ENCODE measurements at regions not wholly inside any gene's neighbourhood (a gene's known extent, or its start where the extent isn't known, plus 50 kb on each side); places are given as distances from the start of the nearest gene placed in this dataset.
A peak's percentile ranks its signal among the peaks of the same experiment; 100 is the strongest.
"Not testable (repeated sequence)": the region's sequence is repeated elsewhere in the genome, so short reads cannot be mapped to it uniquely, and the experiment has no call there.

DNA sequence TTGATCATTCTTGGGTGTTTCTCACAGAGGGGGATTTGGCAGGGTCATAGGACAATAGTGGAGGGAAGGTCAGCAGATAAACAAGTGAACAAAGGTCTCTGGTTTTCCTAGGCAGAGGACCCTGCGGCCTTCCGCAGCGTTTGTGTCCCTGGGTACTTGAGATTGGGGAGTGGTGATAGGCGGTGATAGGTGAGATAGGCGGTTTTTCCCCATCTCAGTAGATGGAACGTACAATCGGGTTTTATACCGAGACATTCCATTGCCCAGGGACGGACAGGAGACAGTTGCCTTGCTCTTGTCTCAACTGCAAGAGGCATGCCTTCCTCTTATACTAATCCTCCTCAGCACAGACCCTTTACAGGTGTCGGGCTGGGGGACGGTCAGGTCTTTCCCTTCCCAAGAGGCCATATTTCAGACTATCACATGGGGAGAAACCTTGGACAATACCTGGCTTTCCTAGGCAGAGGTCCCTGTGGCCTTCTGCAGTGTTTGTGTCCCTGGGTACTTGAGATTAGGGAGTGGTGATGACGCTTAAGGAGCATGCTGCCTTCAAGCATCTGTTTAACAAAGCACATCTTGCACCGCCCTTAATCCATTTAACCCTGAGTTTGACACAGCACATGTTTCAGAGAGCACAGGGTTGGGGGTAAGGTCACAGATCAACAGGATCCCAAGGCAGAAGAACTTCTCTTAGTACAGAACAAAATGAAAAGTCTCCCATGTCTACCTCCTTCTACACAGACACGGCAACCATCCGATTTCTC lies 86.2 kb downstream of the OR2B2 start:
- not testable (repeated sequence) for DNase-seq

DNA sequence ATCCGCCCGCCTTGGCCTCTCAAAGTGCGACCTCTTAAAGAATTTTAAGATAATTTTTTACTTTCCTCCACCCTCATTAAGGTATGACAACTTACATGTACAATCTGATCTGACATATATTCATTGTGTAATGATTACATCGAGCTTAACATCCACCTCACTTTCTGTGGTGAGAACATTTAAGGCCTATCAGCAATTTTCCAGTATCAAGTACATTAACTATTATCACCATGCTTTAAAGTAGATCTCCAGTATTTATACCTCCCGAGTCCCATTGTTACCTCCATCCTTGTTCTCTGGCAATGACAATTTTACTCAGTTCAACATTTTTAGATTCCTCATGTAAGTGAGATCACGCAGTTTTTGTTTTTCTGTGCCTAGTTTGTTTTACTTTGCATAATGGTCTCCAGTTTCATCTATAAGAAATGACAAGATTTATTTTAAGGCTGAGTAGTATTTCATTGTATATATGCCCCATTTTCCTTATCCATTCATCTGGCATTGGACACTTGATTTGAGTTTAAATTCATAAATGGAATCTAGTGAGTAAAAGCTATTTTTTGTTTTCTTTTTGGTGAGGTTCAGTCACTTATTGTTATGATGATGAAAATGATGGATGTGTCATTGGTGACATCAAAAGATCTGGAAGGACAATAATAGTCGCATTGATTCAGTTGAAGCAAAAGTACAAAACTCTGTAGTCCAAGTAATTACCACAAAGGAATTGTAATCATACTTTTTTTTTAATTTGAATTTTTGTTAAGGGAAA lies 87.0 kb downstream of the OR2B2 start:
- DNase-seq, result no peak

DNA sequence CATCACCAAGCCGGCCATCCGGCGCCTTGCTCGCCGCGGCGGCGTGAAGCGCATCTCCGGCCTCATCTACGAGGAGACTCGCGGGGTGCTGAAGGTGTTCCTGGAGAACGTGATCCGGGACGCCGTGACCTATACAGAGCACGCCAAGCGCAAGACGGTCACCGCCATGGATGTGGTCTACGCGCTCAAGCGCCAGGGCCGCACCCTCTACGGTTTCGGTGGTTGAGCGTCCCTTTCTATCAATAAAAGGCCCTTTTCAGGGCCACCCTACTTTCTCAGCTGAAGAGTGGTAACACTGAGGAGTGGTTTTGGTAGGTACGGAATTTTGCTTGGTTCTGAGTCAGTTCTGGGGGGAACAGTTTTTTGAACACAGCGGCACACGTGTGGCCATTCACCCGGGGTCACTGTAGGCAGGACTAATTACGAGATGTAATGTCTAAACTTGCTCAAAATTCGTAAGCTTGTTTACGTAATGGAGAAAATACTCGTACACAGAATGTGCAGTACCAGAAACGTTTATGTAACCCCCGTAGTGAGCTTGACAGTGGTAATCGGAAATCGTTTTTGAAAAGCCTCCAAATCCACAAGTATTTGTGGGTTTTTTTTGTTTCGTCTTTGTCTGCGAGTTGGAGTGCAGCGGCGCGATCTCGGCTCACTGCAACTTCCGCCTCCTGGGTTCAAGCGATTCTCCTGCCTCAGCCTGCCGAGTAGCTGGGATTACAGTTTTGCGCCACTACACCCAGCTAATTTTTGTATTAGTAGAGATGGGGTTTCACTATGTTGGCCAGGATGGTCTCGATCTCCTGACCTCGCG lies 87.8 kb downstream of the OR2B2 start:
- DNase-seq, result peak; percentile 36 to 54

DNA sequence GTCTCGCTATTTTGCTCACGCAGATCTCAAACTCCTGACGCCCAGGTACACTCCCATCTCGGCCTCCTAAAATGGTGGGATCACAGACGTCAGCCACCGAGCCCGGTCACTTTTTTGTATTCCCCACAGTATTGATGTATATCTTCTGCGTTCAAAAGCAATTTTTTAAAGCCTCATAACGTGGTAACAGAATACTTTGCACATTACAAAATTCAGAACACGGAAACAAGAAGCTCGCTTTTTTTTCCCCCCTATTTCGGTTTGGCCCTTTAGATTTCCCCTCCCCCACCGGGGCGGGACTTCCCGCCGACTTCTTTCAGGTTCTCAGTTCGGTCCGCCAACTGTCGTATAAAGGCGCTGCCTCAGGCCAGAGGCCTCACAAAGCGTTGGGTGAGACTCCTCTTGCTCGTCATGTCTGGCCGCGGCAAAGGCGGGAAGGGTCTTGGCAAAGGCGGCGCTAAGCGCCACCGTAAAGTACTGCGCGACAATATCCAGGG lies 88.4 kb downstream of the OR2B2 start:
- peak; percentile 71 to 76 for DNase-seq

DNA sequence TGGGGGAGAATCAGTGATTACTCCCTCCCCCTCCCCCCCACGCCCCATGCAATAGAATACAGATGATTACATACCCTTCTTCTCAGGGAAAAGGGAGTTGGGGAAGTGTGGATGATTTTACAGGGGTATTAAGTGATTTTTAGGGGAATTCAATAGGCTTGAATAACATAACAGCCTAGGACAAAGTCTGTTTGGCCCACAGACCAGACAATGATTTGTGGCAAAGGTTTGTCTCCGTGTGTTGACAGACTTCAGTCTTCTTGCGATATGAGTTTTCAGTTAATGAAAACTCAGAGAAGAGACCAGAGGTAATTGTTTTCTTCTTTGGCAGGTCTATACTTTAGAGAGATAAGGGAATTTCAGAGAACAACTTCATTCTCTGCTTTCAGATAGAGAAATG lies 95.3 kb downstream of the OR2B2 start:
- no peak for DNase-seq

DNA sequence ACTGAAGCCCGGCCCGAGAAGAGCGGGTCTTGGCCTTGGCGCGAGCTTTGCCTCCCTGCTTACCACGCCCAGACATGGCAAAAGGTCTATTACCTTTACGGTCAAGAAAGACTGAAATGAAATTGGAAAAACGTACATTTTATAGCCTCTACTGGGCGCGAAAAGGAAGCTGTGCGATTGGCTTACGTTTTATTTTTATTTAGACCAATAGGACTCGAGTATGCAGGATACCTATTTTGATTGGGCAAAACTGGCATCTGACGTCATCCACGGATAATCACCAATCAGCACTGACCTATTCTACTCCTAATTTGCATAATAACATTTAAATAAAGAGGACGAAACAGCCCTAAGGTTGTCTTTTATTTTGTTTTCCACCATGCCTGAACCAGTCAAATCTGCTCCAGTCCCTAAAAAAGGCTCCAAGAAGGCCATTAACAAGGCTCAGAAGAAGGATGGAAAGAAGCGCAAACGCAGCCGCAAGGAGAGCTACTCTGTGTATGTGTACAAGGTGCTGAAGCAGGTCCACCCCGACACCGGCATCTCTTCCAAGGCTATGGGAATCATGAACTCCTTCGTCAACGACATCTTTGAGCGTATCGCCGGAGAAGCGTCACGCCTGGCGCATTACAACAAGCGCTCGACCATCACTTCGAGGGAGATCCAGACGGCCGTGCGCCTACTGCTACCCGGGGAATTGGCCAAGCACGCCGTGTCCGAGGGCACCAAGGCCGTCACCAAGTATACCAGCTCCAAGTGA lies 97.4 kb downstream of the OR2B2 start:
- peak; percentile 93 for DNase-seq

DNA sequence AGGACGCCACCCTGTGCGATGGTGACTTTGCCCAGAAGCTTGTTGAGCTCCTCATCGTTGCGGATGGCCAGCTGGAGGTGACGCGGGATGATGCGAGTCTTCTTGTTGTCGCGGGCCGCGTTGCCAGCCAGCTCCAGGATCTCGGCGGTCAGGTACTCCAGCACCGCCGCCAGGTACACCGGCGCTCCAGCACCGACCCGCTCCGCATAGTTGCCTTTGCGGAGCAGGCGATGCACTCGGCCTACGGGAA lies 97.9 kb downstream of the OR2B2 start:
- not testable (repeated sequence) for DNase-seq

DNA sequence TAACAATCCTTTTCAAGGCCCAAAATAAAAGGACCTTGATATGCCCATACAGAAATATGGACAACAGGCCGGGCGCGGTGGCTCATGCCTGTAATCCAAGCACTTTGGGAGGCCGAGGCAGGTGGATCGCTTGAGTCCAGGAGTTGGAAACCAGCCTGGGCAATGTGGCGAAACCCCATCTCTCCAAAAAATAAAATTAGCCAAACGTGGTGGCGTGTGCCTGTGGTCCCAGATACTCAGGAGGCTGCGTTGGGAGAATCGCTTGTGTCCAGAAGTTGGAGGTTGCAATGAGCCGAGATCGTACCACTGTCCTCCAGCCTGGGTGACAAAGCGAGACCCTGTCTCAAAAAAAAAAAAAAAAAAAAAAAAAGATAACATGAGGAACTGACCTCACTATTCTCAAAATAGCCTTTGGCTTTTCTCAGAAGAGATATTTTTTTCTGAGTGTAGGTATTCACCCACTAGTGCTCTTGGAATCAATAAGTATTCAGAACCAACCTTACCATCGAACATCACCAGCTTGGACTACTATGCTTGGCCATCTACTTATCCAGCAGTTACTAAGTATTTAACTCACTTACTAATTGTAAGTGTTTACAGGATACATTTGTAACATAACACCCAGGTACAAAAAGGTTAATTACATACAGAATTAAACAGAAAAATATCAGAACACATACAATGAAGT lies 99.2 kb downstream of the OR2B2 start:
- DNase-seq, result no peak

DNA sequence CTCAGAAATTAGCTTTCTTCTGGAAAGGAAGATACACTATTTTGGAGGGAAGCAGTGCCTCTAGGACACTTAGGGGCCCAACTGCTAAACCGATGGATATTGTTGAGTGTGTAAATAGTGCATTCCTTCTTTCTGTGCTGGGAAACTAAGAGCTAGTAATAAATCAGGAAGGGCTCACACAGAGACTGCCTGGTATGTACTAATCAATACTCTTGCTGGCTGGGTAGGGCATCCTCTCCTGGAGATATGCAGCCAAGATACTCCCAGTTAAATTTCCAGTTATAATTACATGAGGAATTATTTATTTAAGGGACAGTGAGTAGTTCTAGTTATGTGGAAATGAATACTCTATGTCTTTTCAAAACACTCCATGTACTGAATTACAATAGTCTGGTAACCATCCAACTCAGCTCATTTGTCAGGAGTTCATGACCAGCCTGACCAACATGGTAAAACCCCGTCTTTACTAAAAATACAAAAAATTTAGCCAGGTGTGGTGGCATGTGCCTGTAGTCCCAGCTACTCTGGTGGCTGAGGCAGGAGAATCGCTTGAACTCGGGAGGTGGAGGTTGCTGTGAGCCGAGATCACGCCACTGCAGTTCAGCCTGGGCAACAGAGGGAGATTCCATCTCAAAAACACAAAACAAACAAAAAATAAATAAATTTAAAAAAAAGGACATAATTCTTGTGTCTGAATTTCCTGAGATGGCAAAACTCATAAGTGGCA lies 100.0 kb downstream of the OR2B2 start:
- no peak for DNase-seq

DNA sequence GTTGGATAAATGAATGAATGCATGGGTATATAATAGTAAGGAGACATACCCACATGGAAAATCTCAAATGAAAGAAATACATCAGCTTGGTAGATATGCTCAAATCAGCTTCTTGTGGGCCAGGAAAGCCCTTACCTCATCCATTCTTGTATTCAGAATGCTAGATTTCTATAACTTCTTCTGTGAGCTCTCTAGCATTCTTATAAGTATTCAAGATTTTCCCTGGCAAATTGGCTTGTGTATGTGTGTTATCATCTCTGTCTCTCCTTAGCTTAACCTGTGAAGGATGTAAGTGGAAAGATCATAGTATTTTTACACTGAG lies 100.8 kb downstream of the OR2B2 start:
- DNase-seq, result no peak

DNA sequence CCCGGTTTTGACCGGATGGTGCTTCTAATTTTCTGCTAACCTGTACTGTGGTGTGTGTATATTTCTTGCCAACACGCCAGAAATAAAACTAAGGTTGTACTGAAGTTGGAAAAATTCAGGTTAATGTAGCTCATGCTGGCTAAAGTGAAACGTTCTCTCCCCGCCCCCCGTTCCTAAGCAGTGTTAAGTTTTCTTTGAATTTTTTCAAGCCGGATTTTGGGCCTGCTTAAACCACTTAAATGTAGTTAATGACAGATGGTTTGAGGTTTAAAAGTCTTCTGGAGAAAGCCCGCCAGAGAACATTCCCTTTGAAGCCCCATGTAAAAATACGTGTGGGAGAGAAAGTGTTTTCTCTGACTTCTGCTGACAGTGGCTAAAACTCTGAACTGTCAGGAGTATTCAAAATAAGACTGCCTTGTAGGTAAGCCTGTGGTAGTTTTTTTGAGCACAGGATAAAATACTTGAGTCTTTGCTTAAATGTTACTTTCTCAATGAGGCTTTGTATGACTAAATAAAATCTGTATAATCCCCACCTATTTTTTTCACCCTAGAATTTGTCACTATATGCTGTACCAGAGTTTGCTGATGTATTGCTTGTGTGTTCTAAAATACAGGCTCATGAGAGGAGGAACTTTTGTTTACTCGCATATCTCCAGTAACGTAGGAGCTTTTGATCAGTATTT lies 101.3 kb downstream of the OR2B2 start:
- peak in 1 of 2 experiments; percentile 54 for DNase-seq

DNA sequence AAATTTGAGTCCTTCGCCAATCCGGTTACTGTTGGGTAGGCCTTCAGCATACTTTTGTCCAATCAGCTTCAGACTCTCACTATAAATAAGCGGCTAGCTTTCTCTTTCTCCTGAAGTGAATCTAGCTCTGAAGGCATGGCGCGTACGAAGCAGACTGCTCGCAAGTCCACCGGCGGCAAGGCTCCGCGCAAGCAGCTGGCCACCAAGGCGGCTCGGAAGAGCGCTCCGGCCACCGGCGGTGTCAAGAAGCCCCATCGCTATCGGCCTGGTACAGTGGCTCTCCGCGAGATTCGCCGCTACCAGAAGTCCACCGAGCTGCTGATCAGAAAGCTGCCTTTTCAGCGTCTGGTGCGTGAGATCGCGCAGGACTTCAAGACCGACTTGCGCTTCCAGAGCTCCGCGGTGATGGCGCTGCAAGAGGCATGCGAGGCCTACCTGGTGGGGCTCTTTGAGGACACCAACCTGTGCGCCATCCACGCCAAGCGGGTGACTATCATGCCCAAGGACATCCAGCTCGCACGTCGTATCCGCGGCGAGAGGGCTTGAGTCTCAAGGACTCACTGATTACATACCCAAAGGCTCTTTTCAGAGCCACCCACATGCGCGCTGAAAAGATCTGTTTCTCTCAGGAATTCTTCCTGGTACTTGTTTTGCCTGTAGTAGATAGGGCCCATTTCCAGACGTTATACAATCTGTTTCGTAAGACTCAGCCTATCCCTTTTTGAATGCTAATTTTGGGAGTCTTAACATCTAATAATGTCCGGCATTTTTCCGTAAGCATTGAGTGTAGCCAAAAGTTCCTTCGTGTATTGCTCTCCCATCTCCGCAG lies 102.0 kb downstream of the OR2B2 start:
- DNase-seq, result peak; percentile 96

DNA sequence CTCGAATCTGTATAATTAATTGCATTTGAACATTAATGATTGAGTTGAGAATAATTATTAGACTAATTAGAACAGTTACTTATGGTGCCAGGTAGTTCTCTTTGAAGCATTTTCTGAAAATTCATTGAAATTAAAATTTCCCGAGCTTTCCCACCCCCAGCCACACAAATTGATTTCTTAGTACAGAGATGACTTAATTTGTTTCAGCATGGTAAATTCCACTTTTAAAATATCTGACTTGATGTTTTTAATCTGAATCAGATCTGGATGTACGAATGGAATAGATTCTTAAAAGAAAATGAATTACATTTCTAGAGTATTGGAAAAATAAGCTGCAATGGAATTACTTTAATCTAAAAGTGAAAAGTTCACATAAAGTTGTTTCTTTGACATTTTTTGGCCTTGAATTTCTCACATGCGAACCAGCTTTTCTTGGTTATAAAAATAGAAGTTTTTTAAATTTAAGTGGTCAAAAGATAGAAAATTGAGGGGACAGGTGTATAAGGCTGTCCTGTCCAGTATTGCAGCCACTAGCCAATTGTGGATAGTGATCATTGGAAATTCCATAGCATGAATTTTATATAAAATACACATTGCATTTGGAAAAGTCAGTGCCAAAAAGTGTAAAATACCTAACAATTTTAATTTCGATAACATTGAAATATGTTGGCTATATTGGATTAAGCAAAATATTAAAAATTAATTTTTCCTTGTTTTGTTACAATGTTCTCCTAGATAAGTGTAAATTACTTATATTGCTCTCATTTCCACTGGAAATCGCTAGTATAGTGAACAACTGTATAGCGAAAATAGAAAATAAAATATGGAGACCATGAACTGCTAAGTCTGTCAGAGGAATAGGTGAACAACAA lies 102.9 kb downstream of the OR2B2 start:
- no peak for DNase-seq

DNA sequence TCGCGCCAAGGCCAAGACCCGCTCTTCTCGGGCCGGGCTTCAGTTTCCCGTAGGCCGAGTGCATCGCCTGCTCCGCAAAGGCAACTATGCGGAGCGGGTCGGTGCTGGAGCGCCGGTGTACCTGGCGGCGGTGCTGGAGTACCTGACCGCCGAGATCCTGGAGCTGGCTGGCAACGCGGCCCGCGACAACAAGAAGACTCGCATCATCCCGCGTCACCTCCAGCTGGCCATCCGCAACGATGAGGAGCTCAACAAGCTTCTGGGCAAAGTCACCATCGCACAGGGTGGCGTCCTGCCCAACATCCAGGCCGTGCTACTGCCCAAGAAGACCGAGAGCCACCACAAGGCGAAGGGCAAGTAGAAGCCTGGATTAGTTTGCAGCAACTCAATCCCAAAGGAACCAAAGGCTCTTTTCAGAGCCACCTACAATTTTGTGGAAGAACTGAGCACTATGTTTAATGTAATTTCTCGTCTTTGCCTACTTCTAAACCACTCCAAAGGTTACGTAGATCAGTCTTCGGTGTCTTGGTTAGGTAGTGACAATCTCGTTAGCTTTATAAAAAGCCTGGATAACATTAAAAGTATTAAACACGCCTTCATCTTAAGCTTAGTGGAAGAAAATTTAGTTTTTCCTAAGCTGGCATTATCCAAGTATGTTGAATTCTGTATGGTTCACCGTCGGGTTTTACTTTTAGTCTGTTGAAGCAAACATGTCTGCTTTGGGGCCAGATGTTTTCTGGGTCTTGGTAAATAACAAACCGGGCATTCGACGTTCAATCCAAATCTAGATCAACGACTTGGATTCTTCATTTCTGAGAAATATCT lies 103.7 kb downstream of the OR2B2 start:
- peak; percentile 56 to 57 for DNase-seq

DNA sequence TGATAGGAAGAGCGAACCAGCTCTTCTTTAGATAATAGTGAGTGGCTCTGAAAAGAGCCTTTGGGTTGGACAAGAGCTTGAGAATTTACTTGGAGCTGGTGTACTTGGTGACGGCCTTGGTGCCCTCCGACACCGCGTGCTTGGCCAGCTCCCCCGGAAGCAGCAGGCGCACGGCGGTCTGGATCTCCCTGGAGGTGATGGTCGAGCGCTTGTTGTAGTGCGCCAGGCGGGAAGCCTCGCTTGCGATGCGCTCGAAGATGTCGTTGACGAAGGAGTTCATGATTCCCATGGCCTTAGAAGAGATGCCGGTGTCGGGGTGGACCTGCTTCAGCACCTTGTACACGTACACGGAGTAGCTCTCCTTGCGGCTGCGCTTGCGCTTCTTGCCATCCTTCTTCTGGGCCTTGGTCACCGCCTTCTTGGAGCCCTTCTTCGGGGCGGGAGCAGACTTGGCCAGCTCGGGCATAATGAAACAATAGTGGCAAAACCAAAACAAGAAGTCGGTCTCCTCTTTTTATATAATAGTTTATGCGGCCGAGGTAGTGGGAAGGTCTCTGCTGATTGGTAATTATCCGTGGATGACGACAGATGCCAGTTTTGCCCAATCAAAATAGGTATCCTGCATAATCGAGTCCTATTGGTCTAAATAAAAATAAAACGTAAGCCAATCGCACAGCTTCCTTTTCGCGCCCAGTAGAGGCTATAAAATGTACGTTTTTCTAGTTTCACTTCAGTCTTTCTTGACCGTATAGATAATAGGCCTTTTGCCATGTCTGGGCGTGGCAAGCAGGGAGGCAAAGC lies 104.6 kb downstream of the OR2B2 start:
- DNase-seq, result peak; percentile 96 to 97

DNA sequence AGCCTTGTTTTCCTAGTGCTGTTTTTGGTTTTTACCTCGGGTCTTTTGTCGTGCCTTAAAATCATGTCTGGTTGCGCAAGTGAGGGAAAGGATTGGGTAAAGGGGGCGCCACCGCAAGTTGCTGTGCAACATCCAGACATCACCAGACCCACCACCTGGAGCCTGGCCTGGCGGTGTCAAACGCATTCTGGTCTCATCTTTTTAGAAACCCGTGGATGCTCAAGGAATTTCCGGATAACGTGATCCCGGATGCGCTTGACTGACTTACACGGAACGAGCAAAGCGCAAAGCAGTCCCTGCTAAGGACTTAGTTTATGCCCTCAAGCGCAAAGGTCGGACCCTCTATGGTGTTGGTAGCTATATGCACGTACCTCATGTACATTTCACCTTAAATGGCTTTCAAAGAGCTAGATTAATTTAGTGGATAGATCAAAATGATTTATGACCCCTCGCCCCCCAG lies 105.2 kb downstream of the OR2B2 start:
- peak; percentile 47 to 54 for DNase-seq

DNA sequence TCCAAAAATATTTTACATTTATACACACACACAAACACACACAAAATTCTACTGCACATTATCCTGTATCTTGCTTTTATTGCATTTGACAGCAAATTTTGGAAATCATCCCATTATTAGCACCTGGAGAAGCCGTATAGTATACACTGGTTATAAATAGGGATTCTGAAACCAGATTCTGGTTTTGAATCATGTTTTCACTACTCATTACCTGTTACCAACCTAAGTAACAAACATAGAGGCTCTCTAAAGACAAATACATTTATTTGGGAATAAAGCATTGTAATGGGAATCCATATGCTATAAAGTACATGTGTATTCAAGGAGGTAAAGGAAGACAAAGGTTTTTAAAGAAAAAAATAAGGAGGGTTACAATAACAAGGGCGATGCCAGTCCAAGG lies 106.8 kb downstream of the OR2B2 start:
- DNase-seq, result no peak

Data from NCI-H526 (cell line).